ENCODE measurements at regions not wholly inside any gene's neighbourhood (a gene's known extent, or its start where the extent isn't known, plus 50 kb on each side); places are given as distances from the start of the nearest gene placed in this dataset.

- peak; percentile 82; the same call in 1 of the 2 replicates for TF ChIP-seq NFIC (IDR thresholded peaks at IDR 0.05; ENCODE audit: low read depth, low read length)
- no peak for TF ChIP-seq ATF3 (IDR thresholded peaks at IDR 0.05; ENCODE audit: borderline replicate concordance, extremely low read depth, low read depth, low read length)
- TF ChIP-seq YY1 (IDR thresholded peaks at IDR 0.05; ENCODE audit: low read depth, low read length) = 0 out of 2 replicates have a peak, but pooled peaks have one; percentile 33
- TF ChIP-seq ELK1 (IDR thresholded peaks at IDR 0.05; ENCODE audit: low read depth, low read length) = no peak
- peak; percentile 63; the same call in 1 of the 2 replicates for TF ChIP-seq MXI1 (IDR thresholded peaks at IDR 0.05; ENCODE audit: low read depth, low read length)
- TF ChIP-seq CBFB (IDR thresholded peaks at IDR 0.05; ENCODE audit: low read depth) = peak; percentile 79; the same call in 1 of the 2 replicates
- peak; percentile 80 for TF ChIP-seq PAX5 (IDR thresholded peaks at IDR 0.05; ENCODE audit: borderline replicate concordance, low read depth, low read length)
- TF ChIP-seq IKZF2 (IDR thresholded peaks at IDR 0.05) = peak; percentile 86 to 88
- no peak for TF ChIP-seq ZNF622 (IDR thresholded peaks at IDR 0.05)
- TF ChIP-seq SP1 (IDR thresholded peaks at IDR 0.05; ENCODE audit: low read depth, low read length) = peak; percentile 31
- TF ChIP-seq RFX5 (IDR thresholded peaks at IDR 0.05; ENCODE audit: low read depth, low read length) = no peak
- TF ChIP-seq MEF2A (IDR thresholded peaks at IDR 0.05; ENCODE audit: insufficient read depth, low read depth, low read length) = peak; percentile 62; the same call in 1 of the 2 replicates
- TF ChIP-seq RELB (IDR thresholded peaks at IDR 0.05; ENCODE audit: low read depth) = peak; percentile 56; the same call in 1 of the 2 replicates
- no peak for TF ChIP-seq HCFC1 (IDR thresholded peaks at IDR 0.05; ENCODE audit: low read length)
- no peak for TF ChIP-seq ZBTB11 (CRISPR knock-in tag; IDR thresholded peaks at IDR 0.05)
- TF ChIP-seq ZBTB40 (IDR thresholded peaks at IDR 0.05; ENCODE audit: borderline replicate concordance) = no peak
- 0 out of 2 replicates have a peak, but pooled peaks have one; percentile 47 for TF ChIP-seq TAF1 (IDR thresholded peaks at IDR 0.05; ENCODE audit: borderline replicate concordance, low read depth, low read length)
- TF ChIP-seq CEBPB (IDR thresholded peaks at IDR 0.05; ENCODE audit: borderline replicate concordance in 1 of 2, low read depth in 2 of 2, low read length in 2 of 2) = peak in 1 of 2 experiments; percentile 49; a peak in 1 of 4 replicates
- no peak for TF ChIP-seq LARP7 (IDR thresholded peaks at IDR 0.05)
- TF ChIP-seq ZZZ3 (IDR thresholded peaks at IDR 0.05; ENCODE audit: control insufficient read depth, insufficient read length, low read depth) = no peak
- peak; percentile 47 for TF ChIP-seq MEF2B (IDR thresholded peaks at IDR 0.05; ENCODE audit: partially characterized antibody, poor library complexity, severe bottlenecking)
Measured at GRCh38 chr9:110148384-110148783, 59.6 kb downstream of the C9orf152 start (continued).
